ENCODE measurements at regions not wholly inside any gene's neighbourhood (a gene's known extent, or its start where the extent isn't known, plus 50 kb on each side); places are given as distances from the start of the nearest gene placed in this dataset.

DNA sequence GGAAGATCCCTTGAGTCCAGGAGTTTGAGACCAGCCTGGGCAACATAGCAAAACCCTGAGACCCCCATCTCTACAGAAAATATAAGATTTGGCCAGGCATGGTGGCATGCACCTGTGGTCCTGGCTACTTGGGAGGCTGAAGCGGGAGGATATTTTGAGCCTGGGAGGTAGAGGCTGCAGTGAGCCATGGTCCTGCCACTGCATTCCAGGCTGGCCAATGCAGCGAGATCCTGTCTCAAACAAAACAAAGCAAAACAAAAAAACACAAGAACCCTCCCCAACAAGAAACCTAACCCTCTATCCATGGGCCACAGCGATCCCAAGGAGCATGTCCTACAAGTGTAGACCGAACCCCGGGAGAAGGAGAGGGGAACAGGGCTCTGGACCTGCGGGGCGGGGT lies 133.3 kb downstream of the MGAT5B start:
- Histone ChIP-seq H3K27ac (ENCODE audit: low read depth, low read length) (peak overlapping the region; percentile 64), H3K36me3 (ENCODE audit: control insufficient read depth, insufficient read depth, low read length) (no peaks in the 10 kb centered on the region), H3K27me3 (ENCODE audit: control insufficient read depth, insufficient read depth, low read length) (no peaks in the 10 kb centered on the region), H3K4me1 (ENCODE audit: control insufficient read depth, insufficient read depth, low read length) (peaks cover 26% of the 10 kb centered on the region), H3K4me3 (ENCODE audit: low read depth, low read length) (no peak overlapping the region), H3K9ac (ENCODE audit: low read depth, low read length) (no peak overlapping the region), H3K9me3 (ENCODE audit: control insufficient read depth, insufficient read depth, low read length) (no peaks in the 10 kb centered on the region)

DNA sequence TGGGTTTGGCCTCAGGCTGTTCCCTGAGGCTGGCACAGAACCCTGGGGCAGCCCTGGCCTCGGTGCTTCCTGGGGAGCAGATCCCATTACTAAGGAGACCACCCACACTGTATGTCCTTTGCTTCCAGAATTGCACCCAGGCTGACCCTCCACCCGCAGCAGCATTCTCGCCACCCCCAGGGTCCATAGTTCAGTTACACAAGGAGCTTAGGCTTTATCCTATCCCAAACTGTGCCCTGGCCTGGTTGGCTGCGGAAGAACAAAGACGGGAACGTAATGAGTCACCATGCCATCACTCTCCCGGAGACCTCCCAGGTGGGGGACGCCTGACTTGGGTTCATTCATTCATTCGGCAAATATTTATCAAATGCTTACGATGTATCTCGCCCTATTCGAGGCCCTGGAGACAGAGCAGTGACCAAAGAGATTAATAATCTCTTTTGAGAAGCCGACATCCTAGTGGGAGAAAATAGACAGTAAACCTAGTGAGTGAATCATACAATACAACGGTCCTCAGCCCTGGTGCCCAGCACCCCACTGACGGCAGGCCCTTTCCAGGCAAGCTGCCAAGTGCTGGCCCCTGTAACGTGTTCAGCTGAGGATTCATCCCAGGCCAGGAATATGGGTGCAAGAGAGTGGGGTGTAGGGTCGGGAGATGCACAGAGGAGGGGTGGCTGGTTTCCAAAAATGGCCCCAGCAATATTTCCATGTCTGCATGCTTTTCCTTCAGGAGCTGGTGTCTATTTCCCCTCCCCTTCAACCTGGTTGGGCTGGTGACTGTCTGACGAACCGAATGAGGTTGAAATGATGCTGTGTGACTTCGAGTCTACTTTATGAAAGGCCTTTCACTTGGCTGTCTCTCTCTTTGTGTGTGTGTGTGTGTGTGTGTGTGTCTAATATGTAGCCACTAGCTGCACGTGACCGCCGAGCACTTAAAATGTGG lies 134.2 kb downstream of the MGAT5B start:
- no peaks in the 10 kb centered on the region for H3K9me3 ChIP-seq (ENCODE audit: control insufficient read depth, insufficient read depth, low read length)
- peak overlapping the region; percentile 64 for H3K27ac ChIP-seq (ENCODE audit: low read depth, low read length)
- H3K27me3 ChIP-seq (ENCODE audit: control insufficient read depth, insufficient read depth, low read length), result no peaks in the 10 kb centered on the region
- no peak overlapping the region for H3K4me3 ChIP-seq (ENCODE audit: low read depth, low read length)
- H3K36me3 ChIP-seq (ENCODE audit: control insufficient read depth, insufficient read depth, low read length), result no peaks in the 10 kb centered on the region
- H3K4me1 ChIP-seq (ENCODE audit: control insufficient read depth, insufficient read depth, low read length), result peaks cover 17% of the 10 kb centered on the region
- H3K9ac ChIP-seq (ENCODE audit: low read depth, low read length), result no peak overlapping the region

DNA sequence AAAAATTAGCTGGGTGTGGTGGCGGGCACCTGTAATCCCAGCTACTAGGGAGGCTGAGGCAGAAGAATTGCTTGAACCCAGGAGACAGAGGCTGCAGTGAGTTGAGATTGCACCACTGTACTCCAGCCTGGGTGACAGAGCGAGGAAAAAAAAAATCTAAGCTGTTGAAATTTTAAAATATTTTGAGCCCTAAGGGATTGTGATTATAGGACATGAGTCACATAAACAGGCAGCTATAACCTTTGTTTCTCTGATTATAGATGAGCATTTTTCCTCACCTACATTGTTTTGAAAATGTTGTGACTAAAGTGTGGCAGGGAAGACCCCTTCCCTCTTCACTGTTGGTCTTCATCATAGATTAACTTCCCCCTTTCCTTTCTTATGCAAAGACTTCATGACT lies 135.5 kb downstream of the MGAT5B start:
- Histone ChIP-seq H3K27me3 (ENCODE audit: control insufficient read depth, insufficient read depth, low read length) (no peaks in the 10 kb centered on the region), H3K27ac (ENCODE audit: low read depth, low read length) (no peak overlapping the region), H3K4me3 (ENCODE audit: low read depth, low read length) (no peak overlapping the region), H3K36me3 (ENCODE audit: control insufficient read depth, insufficient read depth, low read length) (no peaks in the 10 kb centered on the region), H3K4me1 (ENCODE audit: control insufficient read depth, insufficient read depth, low read length) (peaks cover 10% of the 10 kb centered on the region), H3K9me3 (ENCODE audit: control insufficient read depth, insufficient read depth, low read length) (no peaks in the 10 kb centered on the region), H3K9ac (ENCODE audit: low read depth, low read length) (no peak overlapping the region)

DNA sequence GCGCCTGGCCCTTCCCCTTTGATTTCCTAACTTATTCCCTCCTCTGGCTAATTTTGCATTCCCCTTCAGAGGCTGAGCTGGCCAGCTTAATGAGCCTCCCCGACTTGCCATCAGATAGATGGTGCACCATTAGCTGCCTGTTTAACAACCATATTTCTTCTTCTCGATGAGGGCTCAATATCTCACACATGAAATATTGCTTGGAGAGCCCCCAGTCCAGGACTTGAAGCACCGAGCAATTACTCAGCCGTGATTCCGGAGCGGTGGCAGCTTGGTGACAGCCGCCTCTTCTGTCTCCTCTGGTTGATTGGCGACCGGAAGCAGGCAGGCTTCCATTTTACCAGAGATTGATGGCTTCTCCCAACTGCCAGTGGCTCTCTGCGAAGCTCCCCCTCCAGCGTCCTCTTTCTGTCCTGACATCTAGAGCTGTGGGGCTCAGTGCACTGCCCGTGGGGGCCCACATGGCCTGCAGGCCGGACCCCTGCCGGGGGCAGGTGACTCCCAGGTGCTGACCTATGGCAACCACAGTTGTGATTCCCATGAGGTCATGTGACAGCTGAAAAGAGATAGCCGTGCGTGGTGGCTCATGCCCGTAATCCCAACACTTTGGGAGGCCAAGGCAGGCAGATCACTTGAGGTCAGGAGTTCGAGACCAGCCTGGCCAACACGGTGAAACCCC lies 133.7 kb upstream of the SEC14L1 start:
- no peak overlapping the region for H3K4me3 ChIP-seq (ENCODE audit: low read depth, low read length)
- H3K27me3 ChIP-seq (ENCODE audit: control insufficient read depth, insufficient read depth, low read length), result no peaks in the 10 kb centered on the region
- peaks cover 7% of the 10 kb centered on the region for H3K4me1 ChIP-seq (ENCODE audit: control insufficient read depth, insufficient read depth, low read length)
- H3K27ac ChIP-seq (ENCODE audit: low read depth, low read length), result no peak overlapping the region
- no peak overlapping the region for H3K9ac ChIP-seq (ENCODE audit: low read depth, low read length)
- H3K36me3 ChIP-seq (ENCODE audit: control insufficient read depth, insufficient read depth, low read length), result no peaks in the 10 kb centered on the region
- H3K9me3 ChIP-seq (ENCODE audit: control insufficient read depth, insufficient read depth, low read length), result peaks cover 6% of the 10 kb centered on the region; the same call in 1 of the 2 replicates

DNA sequence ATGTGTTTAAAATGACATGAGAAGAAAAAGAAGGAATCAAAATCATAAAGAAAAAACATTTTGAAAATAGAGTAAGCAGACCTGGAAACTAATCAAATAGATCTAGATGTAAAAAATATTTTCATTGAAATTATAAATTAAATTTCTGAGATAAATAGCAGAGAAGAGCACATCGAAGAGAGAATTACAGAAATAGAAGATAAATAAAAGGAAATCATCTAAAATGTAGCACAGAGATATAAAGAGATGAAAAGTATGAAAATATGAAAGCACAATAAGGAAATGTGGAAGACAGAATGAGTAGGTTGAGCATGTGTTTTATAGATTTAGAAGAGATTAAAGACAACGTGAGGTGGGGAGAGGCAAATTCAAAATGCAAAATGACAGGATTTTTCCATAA lies 130.9 kb upstream of the SEC14L1 start:
- Histone ChIP-seq H3K4me3 (ENCODE audit: low read depth, low read length) (no peak overlapping the region), H3K27me3 (ENCODE audit: control insufficient read depth, insufficient read depth, low read length) (no peaks in the 10 kb centered on the region), H3K27ac (ENCODE audit: low read depth, low read length) (no peak overlapping the region)

DNA sequence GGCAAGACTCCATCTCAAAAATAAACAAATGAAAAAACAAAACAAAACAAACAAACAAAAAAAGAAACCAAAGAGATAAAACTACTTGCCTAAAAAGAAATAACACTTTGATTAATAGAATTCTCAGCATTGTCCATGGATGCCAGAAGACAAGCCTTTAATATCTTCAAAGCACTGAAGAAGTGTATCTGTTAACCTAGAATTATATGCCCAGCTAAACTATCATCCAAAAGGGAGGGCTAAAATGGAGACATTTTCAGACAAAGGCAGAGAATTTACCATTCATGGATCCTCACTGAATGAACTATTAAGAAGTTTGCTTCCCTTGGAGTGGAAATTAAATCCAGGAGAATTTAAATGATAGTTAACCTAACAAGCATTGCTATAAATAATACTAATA lies 130.1 kb upstream of the SEC14L1 start:
- H3K27ac ChIP-seq (ENCODE audit: low read depth, low read length), result no peak overlapping the region
- H3K9ac ChIP-seq (ENCODE audit: low read depth, low read length), result no peak overlapping the region
- no peaks in the 10 kb centered on the region for H3K36me3 ChIP-seq (ENCODE audit: control insufficient read depth, insufficient read depth, low read length)
- H3K4me1 ChIP-seq (ENCODE audit: control insufficient read depth, insufficient read depth, low read length), result no peaks in the 10 kb centered on the region
- no peak overlapping the region for H3K4me3 ChIP-seq (ENCODE audit: low read depth, low read length)
- no peaks in the 10 kb centered on the region for H3K27me3 ChIP-seq (ENCODE audit: control insufficient read depth, insufficient read depth, low read length)
- H3K9me3 ChIP-seq (ENCODE audit: control insufficient read depth, insufficient read depth, low read length), result peaks cover 6% of the 10 kb centered on the region; the same call in 1 of the 2 replicates

More for the DNA sequence above, 130.9 kb upstream of the SEC14L1 start:
- no peak overlapping the region for H3K9ac ChIP-seq (ENCODE audit: low read depth, low read length)
- no peaks in the 10 kb centered on the region for H3K4me1 ChIP-seq (ENCODE audit: control insufficient read depth, insufficient read depth, low read length)
- no peaks in the 10 kb centered on the region for H3K36me3 ChIP-seq (ENCODE audit: control insufficient read depth, insufficient read depth, low read length)
- peaks cover 6% of the 10 kb centered on the region; the same call in 1 of the 2 replicates for H3K9me3 ChIP-seq (ENCODE audit: control insufficient read depth, insufficient read depth, low read length)

DNA sequence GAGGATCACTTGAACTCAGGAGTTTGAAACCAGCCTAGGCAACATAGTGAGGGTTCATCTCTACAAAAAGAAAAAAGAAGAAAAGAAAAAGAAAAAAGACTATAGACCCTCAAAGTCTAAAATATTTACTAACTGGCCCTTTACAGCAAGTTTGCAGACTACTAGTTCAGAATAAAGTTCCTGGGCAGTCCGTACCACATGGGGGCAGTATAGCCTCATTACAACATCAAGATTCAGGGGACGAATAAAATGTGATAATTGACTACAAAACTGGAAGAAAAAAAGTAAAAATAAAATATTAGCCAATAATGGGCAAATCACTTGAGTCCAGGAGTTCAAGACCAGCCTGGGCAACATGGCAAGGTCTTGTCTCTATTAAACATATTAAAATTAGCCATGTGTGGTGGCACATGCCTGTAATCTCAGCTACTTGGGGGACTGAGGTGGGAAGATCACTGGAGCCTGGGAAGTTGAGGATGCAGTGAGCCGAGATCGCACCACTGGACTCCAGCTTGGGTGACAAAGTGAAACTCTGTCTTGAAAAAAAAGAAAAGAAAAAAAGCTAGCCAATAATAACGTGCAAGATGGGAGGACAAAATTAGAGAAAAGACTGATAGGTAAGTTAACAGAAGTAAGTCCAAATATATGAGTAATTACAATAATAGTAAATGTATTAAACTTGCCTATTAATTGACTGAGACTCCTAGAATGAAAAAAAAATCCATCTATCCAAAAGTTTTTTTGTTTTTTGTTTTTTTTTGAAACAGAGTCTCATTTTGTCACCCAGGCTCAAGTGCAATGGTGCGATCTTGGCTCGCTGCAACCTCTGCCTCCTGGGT lies 129.4 kb upstream of the SEC14L1 start:
- no peak overlapping the region for H3K4me3 ChIP-seq (ENCODE audit: low read depth, low read length)
- H3K27me3 ChIP-seq (ENCODE audit: control insufficient read depth, insufficient read depth, low read length), result no peaks in the 10 kb centered on the region
- H3K4me1 ChIP-seq (ENCODE audit: control insufficient read depth, insufficient read depth, low read length), result no peaks in the 10 kb centered on the region
- H3K27ac ChIP-seq (ENCODE audit: low read depth, low read length), result no peak overlapping the region
- H3K36me3 ChIP-seq (ENCODE audit: control insufficient read depth, insufficient read depth, low read length), result no peaks in the 10 kb centered on the region
- H3K9ac ChIP-seq (ENCODE audit: low read depth, low read length), result no peak overlapping the region
- peaks cover 6% of the 10 kb centered on the region; the same call in 1 of the 2 replicates for H3K9me3 ChIP-seq (ENCODE audit: control insufficient read depth, insufficient read depth, low read length)

DNA sequence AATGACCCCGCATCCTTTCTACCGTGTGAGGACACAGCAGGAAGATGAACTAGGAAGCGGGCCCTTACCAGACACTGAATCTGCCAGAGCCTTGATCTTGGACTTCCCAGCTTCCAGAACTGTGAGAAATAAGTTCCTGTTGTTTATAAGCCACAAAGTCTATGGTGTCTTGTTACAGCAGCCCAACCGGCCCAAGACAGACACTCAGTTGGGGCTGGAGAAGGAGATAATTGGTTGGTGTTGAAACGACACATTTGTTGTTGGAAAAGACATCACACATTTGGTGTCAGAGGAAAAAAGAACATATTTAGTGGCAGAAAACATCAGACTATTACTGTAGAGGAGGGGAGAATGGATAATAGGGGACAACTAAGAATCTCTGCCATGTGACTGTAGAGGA lies 122.3 kb upstream of the SEC14L1 start:
- Histone ChIP-seq H3K9ac (ENCODE audit: low read depth, low read length) (no peak overlapping the region), H3K27ac (ENCODE audit: low read depth, low read length) (no peak overlapping the region)

DNA sequence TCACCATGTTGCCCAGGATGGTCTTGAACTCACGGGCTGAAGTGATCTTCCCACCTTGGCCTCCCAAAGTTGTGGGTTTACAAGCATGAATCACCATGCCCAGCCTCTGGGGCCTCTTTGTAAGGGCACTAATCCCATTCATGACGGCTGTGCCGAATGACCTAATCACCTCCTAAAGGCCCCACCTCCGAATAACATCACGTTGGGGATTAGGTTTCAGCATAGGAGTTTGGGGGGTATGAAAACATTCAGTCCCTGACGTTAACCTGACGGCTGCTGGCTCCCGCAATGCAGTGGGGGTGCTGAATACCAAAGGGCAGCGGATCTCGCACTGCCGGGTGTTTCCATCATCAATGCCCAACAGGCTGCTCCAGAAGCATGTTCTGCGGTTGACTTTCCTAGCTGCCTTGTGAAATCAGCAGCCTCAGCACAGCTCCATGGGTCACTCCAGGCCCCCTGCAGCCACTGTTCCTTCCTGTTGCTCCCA lies 120.8 kb upstream of the SEC14L1 start:
- no peaks in the 10 kb centered on the region for H3K27me3 ChIP-seq (ENCODE audit: control insufficient read depth, insufficient read depth, low read length)

More for the DNA sequence above, 122.3 kb upstream of the SEC14L1 start:
- peaks cover 5% of the 10 kb centered on the region for H3K4me1 ChIP-seq (ENCODE audit: control insufficient read depth, insufficient read depth, low read length)
- H3K9me3 ChIP-seq (ENCODE audit: control insufficient read depth, insufficient read depth, low read length), result peaks cover 7% of the 10 kb centered on the region; the same call in 1 of the 2 replicates
- H3K4me3 ChIP-seq (ENCODE audit: low read depth, low read length), result no peak overlapping the region
- H3K36me3 ChIP-seq (ENCODE audit: control insufficient read depth, insufficient read depth, low read length), result no peaks in the 10 kb centered on the region
- no peaks in the 10 kb centered on the region for H3K27me3 ChIP-seq (ENCODE audit: control insufficient read depth, insufficient read depth, low read length)

DNA sequence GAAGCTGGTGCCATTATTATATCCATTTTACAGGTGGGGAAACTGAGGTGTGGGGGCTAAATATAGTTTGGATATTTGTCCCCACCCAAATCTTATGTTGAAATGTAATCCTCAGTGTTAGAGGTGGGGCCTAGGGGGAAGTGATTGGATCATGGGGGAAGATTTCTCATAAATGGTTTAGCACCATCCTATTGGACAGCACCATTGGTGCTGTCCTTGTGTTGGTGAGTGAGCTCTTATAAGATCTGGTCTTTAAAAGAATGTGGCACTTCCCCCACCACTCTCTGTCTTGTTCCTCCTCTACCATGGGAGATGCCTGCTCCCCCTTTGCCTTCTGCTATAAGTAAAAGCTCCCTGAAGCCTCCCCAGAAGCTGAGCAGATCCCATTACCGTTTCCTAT lies 119.8 kb upstream of the SEC14L1 start:
- Histone ChIP-seq H3K4me3 (ENCODE audit: low read depth, low read length) (no peak overlapping the region), H3K36me3 (ENCODE audit: control insufficient read depth, insufficient read depth, low read length) (no peaks in the 10 kb centered on the region), H3K9me3 (ENCODE audit: control insufficient read depth, insufficient read depth, low read length) (peaks cover 7% of the 10 kb centered on the region; the same call in 1 of the 2 replicates), H3K27me3 (ENCODE audit: control insufficient read depth, insufficient read depth, low read length) (no peaks in the 10 kb centered on the region), H3K27ac (ENCODE audit: low read depth, low read length) (no peak overlapping the region), H3K9ac (ENCODE audit: low read depth, low read length) (no peak overlapping the region), H3K4me1 (ENCODE audit: control insufficient read depth, insufficient read depth, low read length) (peaks cover 5% of the 10 kb centered on the region)

More for the DNA sequence above, 120.8 kb upstream of the SEC14L1 start:
- H3K27ac ChIP-seq (ENCODE audit: low read depth, low read length), result peak overlapping the region; percentile 84
- peaks cover 5% of the 10 kb centered on the region for H3K4me1 ChIP-seq (ENCODE audit: control insufficient read depth, insufficient read depth, low read length)
- no peaks in the 10 kb centered on the region for H3K36me3 ChIP-seq (ENCODE audit: control insufficient read depth, insufficient read depth, low read length)
- no peak overlapping the region; the same call in 1 of the 2 replicates for H3K9ac ChIP-seq (ENCODE audit: low read depth, low read length)
- peaks cover 7% of the 10 kb centered on the region; the same call in 1 of the 2 replicates for H3K9me3 ChIP-seq (ENCODE audit: control insufficient read depth, insufficient read depth, low read length)
- H3K4me3 ChIP-seq (ENCODE audit: low read depth, low read length), result no peak overlapping the region
